ENCODE measurements at regions not wholly inside any gene's neighbourhood (a gene's known extent, or its start where the extent isn't known, plus 50 kb on each side); places are given as distances from the start of the nearest gene placed in this dataset.

DNA sequence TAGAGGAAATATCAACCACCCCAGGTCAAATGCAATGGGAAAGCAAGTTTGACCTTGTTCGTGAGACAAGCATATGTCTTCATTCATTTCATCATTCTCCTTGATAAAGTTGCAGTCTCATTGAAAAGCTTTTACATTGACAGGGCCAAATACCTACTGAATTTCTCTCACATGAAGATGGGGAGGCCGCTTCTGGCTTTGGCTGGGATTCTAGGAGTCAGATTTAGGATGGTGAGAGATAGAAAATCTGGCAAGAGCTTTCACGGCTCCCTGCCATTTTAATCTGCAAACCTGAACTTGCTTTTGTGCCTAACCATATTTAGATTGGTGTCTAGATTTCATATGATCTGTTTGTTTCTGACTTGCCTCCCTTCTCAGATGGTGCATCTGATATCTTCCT lies 88.0 kb downstream of the TMEM100 start:
- Histone ChIP-seq H3K4me2 (ENCODE audit: insufficient read depth, low read length) (no peak overlapping the region), H3K27ac (ENCODE audit: insufficient read depth, low read depth, low read length) (no peak overlapping the region), H3K9ac (replicated peaks; ENCODE audit: extremely low read depth, insufficient read depth, low read length) (no peak overlapping the region), H3K79me2 (ENCODE audit: control insufficient read depth, insufficient read depth, low read length) (no peaks in the 10 kb centered on the region), H4K20me1 (replicated peaks; ENCODE audit: control insufficient read depth, extremely low read depth, insufficient read depth, low read length) (no peaks in the 10 kb centered on the region), H3K4me1 (ENCODE audit: control insufficient read depth, extremely low read depth, insufficient read depth, low read length) (no peaks in the 10 kb centered on the region), H3K36me3 (ENCODE audit: control insufficient read depth in 2 of 2, extremely low read depth in 1 of 2, insufficient read depth in 2 of 2, low read length in 2 of 2) (no peaks in the 10 kb centered on the region), H2AFZ (ENCODE audit: low read depth, low read length) (no peak overlapping the region), H3K9me3 (replicated peaks; ENCODE audit: control insufficient read depth, insufficient read depth, low read length) (no peaks in the 10 kb centered on the region), H3K27me3 (ENCODE audit: control insufficient read depth in 2 of 2, insufficient read depth in 2 of 2, low read length in 2 of 2) (no peaks in the 10 kb centered on the region), H3K4me3 (replicated peaks in 1 of 3; ENCODE audit: insufficient read depth in 1 of 3, low read depth in 1 of 3, low read length in 3 of 3) (no peak overlapping the region), H3K9me1 (replicated peaks; ENCODE audit: control insufficient read depth, extremely low read depth, insufficient read depth, low read length) (no peaks in the 10 kb centered on the region)
- no TSS peak for BruUV-seq (replicated peaks)
- CTCF ChIA-PET: interaction anchor here (1.0 to 1.5 kb wide), 3 partner anchors 33 to 135 kb away, joined by 4 to 6 read pairs (median 5); no protein-coding TSS in a partner anchor
- intact Hi-C loops (cut with micrococcal nuclease): no loop called here
- DNase-seq (ENCODE audit: low read depth, low spot score) (no peak), FAIRE-seq (no peak)
- POLR2A ChIA-PET: no interaction called here
- dilution Hi-C loops (cut with MboI; ENCODE audit: extremely low pct_ligation_motif_present, low sequenced_read_pairs): no loop called here
- no peak for TF ChIP-seq FOS (IDR thresholded peaks at IDR 0.05; ENCODE audit: borderline replicate concordance, insufficient read depth, low read length)
- TF ChIP-seq EZH2 (IDR thresholded peaks at IDR 0.05; ENCODE audit: borderline replicate concordance, low read depth, low read length, severe bottlenecking): no peak
- no peak for TF ChIP-seq POLR2A (IDR thresholded peaks at IDR 0.05; ENCODE audit: low read depth, low read length)
- no peak for TF ChIP-seq POLR2AphosphoS5 (IDR thresholded peaks at IDR 0.05; ENCODE audit: insufficient read depth, low read depth, low read length)
- TF ChIP-seq GATA2 (IDR thresholded peaks at IDR 0.05; ENCODE audit: insufficient read depth, insufficient read length, low read depth, low read length): no peak
- no peak for TF ChIP-seq JUN (IDR thresholded peaks at IDR 0.05; ENCODE audit: borderline replicate concordance, insufficient read depth, insufficient read length, low read depth)
- TF ChIP-seq, protein P1, sequence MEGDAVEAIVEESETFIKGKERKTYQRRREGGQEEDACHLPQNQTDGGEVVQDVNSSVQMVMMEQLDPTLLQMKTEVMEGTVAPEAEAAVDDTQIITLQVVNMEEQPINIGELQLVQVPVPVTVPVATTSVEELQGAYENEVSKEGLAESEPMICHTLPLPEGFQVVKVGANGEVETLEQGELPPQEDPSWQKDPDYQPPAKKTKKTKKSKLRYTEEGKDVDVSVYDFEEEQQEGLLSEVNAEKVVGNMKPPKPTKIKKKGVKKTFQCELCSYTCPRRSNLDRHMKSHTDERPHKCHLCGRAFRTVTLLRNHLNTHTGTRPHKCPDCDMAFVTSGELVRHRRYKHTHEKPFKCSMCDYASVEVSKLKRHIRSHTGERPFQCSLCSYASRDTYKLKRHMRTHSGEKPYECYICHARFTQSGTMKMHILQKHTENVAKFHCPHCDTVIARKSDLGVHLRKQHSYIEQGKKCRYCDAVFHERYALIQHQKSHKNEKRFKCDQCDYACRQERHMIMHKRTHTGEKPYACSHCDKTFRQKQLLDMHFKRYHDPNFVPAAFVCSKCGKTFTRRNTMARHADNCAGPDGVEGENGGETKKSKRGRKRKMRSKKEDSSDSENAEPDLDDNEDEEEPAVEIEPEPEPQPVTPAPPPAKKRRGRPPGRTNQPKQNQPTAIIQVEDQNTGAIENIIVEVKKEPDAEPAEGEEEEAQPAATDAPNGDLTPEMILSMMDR (IDR thresholded peaks at IDR 0.05; ENCODE audit: extremely low read depth in 1 of 2, insufficient read depth in 1 of 2, low read depth in 1 of 2, low read length in 2 of 2): no peak
- TF ChIP-seq MYC (IDR thresholded peaks at IDR 0.05; ENCODE audit: low read depth, low read length): no peak
- TF ChIP-seq, protein P2, sequence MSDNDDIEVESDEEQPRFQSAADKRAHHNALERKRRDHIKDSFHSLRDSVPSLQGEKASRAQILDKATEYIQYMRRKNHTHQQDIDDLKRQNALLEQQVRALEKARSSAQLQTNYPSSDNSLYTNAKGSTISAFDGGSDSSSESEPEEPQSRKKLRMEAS (IDR thresholded peaks at IDR 0.05; ENCODE audit: insufficient read depth, insufficient read length): no peak
